ENCODE measurements at regions not wholly inside any gene's neighbourhood (a gene's known extent, or its start where the extent isn't known, plus 50 kb on each side); places are given as distances from the start of the nearest gene placed in this dataset.

DNA sequence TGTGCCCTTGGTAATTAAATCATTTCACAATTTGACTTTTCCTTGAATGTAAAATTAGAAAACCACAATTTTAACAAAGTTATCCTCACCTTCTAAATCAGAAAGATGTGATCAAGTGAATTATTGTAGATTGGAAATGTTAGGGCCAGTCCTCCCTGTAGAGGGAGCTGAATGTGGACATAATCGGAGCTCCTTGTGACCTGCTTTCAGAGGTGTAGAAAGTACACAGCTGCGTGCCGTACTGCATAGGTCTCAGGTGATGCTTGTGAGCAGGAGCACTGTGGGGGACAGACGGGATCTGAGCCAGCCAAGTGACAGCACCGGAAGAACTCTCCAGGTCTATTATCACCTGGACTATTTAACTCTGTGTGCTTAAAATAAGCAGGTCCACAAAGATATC is 338.0 kb downstream of the AASDHPPT start:
- intact Hi-C loops (cut with micrococcal nuclease), result no loop called here
- Mint-ChIP-seq H3K36me3 (no peaks in the 10 kb centered on the region), H3K27me3 (ENCODE audit: low read depth in 3 of 3) (peaks cover 0 to 1% (median 0%) of the 10 kb centered on the region in 3 donors), H3K4me3 (no peak overlapping the region), H3K4me1 (no peaks in the 10 kb centered on the region), H3K27ac (peak overlapping the region in 1 of 7 donors; percentile 6), H3K9me3 (peaks cover 2 to 10% (median 6%) of the 10 kb centered on the region in 7 donors)
- TF ChIP-seq, protein P1, sequence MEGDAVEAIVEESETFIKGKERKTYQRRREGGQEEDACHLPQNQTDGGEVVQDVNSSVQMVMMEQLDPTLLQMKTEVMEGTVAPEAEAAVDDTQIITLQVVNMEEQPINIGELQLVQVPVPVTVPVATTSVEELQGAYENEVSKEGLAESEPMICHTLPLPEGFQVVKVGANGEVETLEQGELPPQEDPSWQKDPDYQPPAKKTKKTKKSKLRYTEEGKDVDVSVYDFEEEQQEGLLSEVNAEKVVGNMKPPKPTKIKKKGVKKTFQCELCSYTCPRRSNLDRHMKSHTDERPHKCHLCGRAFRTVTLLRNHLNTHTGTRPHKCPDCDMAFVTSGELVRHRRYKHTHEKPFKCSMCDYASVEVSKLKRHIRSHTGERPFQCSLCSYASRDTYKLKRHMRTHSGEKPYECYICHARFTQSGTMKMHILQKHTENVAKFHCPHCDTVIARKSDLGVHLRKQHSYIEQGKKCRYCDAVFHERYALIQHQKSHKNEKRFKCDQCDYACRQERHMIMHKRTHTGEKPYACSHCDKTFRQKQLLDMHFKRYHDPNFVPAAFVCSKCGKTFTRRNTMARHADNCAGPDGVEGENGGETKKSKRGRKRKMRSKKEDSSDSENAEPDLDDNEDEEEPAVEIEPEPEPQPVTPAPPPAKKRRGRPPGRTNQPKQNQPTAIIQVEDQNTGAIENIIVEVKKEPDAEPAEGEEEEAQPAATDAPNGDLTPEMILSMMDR (IDR thresholded peaks at IDR 0.05), result no peak
- no peak overlapping the region for H3K9ac ChIP-seq (ENCODE audit: insufficient read depth, low read length, poor library complexity, severe bottlenecking)
- no peak for DNase-seq
- no peaks in the 10 kb centered on the region for H3K27me3 ChIP-seq (ENCODE audit: control insufficient read depth in 2 of 2, insufficient read depth in 2 of 2, low read length in 2 of 2)
- no peaks in the 10 kb centered on the region for H3K79me2 ChIP-seq (ENCODE audit: insufficient read depth, low read length)
- no peak overlapping the region for H2AFZ ChIP-seq (ENCODE audit: insufficient read depth, low read depth, low read length, poor library complexity, severe bottlenecking)
- peaks cover 0 to 3% of the 10 kb centered on the region in 2 donors for H3K9me3 ChIP-seq (replicated peaks in 1 of 2; ENCODE audit: control insufficient read depth in 1 of 2, insufficient read depth in 1 of 2, low read length in 2 of 2)
- WGBS (ENCODE audit: insufficient coverage), result 100% methylated on average over 3 of the region's 5 CpGs
- no peaks in the 10 kb centered on the region for H3K36me3 ChIP-seq (replicated peaks in 1 of 2; ENCODE audit: control insufficient read depth in 1 of 2, insufficient read depth in 2 of 2, low read length in 2 of 2)
- no peaks in the 10 kb centered on the region for H4K20me1 ChIP-seq (ENCODE audit: insufficient read depth, low read length)
- H3K4me1 ChIP-seq (ENCODE audit: control insufficient read depth in 1 of 2, insufficient read depth in 2 of 2, low read length in 2 of 2), result no peaks in the 10 kb centered on the region
- no peak overlapping the region for H3K4me2 ChIP-seq (replicated peaks; ENCODE audit: extremely low read depth, low read length, poor library complexity, severe bottlenecking)
- no peak overlapping the region for H3K4me3 ChIP-seq (replicated peaks in 1 of 3; ENCODE audit: low read depth in 2 of 3, low read length in 3 of 3)
- H3K27ac ChIP-seq (ENCODE audit: low read depth in 1 of 2, low read length in 2 of 2), result no peak overlapping the region

DNA sequence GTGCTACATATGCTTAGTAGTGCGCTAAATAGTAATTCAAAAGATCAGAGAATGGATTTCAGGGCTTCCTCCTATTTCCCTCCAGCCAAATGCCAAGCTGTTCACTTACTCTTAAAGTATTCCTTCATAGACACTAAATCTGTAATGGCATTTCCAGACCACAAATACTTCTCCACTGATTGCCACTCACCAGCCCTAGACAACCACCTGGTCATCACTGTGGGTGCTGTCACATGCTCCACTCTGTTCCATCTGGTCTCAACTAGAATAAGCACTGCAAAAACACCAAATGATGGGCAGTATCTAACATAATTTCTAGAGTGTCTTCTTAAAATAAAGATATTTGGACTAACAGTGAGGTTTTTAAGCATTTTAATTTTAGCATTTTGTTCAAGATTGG is 341.3 kb downstream of the AASDHPPT start:
- Mint-ChIP-seq H3K4me3 (no peak overlapping the region), H3K27me3 (ENCODE audit: low read depth in 3 of 3) (peaks cover 0 to 1% (median 0%) of the 10 kb centered on the region in 3 donors), H3K36me3 (no peaks in the 10 kb centered on the region), H3K4me1 (no peaks in the 10 kb centered on the region), H3K9me3 (peaks cover 2 to 12% (median 5%) of the 10 kb centered on the region in 7 donors), H3K27ac (no peak overlapping the region)
- no peak overlapping the region for H3K4me3 ChIP-seq (replicated peaks in 1 of 3; ENCODE audit: low read depth in 2 of 3, low read length in 3 of 3)
- no peaks in the 10 kb centered on the region for H3K79me2 ChIP-seq (ENCODE audit: insufficient read depth, low read length)
- H3K27me3 ChIP-seq (ENCODE audit: control insufficient read depth in 2 of 2, insufficient read depth in 2 of 2, low read length in 2 of 2), result no peaks in the 10 kb centered on the region
- TF ChIP-seq, protein P1 (IDR thresholded peaks at IDR 0.05), result no peak
- no peaks in the 10 kb centered on the region for H3K36me3 ChIP-seq (replicated peaks in 1 of 2; ENCODE audit: control insufficient read depth in 1 of 2, insufficient read depth in 2 of 2, low read length in 2 of 2)
- H3K27ac ChIP-seq (ENCODE audit: low read depth in 1 of 2, low read length in 2 of 2), result no peak overlapping the region
- H2AFZ ChIP-seq (ENCODE audit: insufficient read depth, low read depth, low read length, poor library complexity, severe bottlenecking), result no peak overlapping the region
- H3K4me2 ChIP-seq (replicated peaks; ENCODE audit: extremely low read depth, low read length, poor library complexity, severe bottlenecking), result no peak overlapping the region
- no peaks in the 10 kb centered on the region for H3K4me1 ChIP-seq (ENCODE audit: control insufficient read depth in 1 of 2, insufficient read depth in 2 of 2, low read length in 2 of 2)
- no peaks in the 10 kb centered on the region for H4K20me1 ChIP-seq (ENCODE audit: insufficient read depth, low read length)
- H3K9me3 ChIP-seq (replicated peaks in 1 of 2; ENCODE audit: control insufficient read depth in 1 of 2, insufficient read depth in 1 of 2, low read length in 2 of 2), result peaks cover 4 to 6% of the 10 kb centered on the region in 2 donors
- DNase-seq, result no peak
- no CpG with 5 or more reads among the region's 1 CpG for WGBS (ENCODE audit: insufficient coverage)
- no peak overlapping the region for H3K9ac ChIP-seq (ENCODE audit: insufficient read depth, low read length, poor library complexity, severe bottlenecking)
- intact Hi-C loops (cut with micrococcal nuclease), result no loop called here
